Breast epithelium (tissue), 4 donors: ENCODE measurements at regions not wholly inside any gene's neighbourhood (a gene's known extent, or its start where the extent isn't known, plus 50 kb on each side); places are given as distances from the start of the nearest gene placed in this dataset.

Experiments
- DNase-seq, 2 donors: peaks; one replicate each; pipeline ENCODE4 v3.0.0-alpha.2; 2019; ENCODE audit warnings: low spot score in 2 of 2
- H3K27ac ChIP-seq, 2 donors: fragments of 200-600 bp; sonication (generic) in 1 of 2; one replicate each; pipeline ENCODE4 v1.5.1; 2016 to 2019; ENCODE audit warnings: mild to moderate bottlenecking in 1 of 2
- H3K27me3 ChIP-seq, 2 donors: fragments of 200-600 bp; sonication (generic) in 1 of 2; one replicate each; pipeline versions ENCODE4 v1.5.1 to v1.6.0; 2017 to 2019; ENCODE audit warnings: control low read depth in 1 of 2, mild to moderate bottlenecking in 1 of 2
- H3K36me3 ChIP-seq: fragments of 200-600 bp; one replicate; pipeline ENCODE4 v1.5.1; 2019
- H3K4me1 ChIP-seq, 2 donors: fragments of 200-600 bp; sonication (generic); one replicate each; pipeline ENCODE4 v1.5.1; 2016 to 2019; ENCODE audit warnings: control low read depth in 1 of 2
- H3K4me3 ChIP-seq, 3 donors: fragments of 200-600 bp; sonication (generic); 1 replicate in 2 of 3; 2 replicates in 1 of 3; pipeline ENCODE4 v1.5.1; 2016 to 2019; ENCODE audit warnings: mild to moderate bottlenecking in 3 of 3, moderate library complexity in 2 of 3
- H3K9me3 ChIP-seq, 2 donors: fragments of 200-600 bp; sonication (generic) in 1 of 2; one replicate each; pipeline ENCODE4 v1.5.1; 2016 to 2019; ENCODE audit warnings: control low read depth in 1 of 2
- CTCF ChIP-seq, 3 donors: fragments of 450-650 bp; IDR thresholded peaks; one replicate each; pipeline ENCODE4 v1.5.1; 2016 to 2017; ENCODE audit warnings: antibody characterized with exemption in 3 of 3, mild to moderate bottlenecking in 3 of 3, moderate library complexity in 3 of 3
- POLR2A ChIP-seq: fragments of 450-650 bp; IDR thresholded peaks from one replicate; pipeline ENCODE4 v1.6.1; 2016; ENCODE audit warnings: antibody characterized with exemption, mild to moderate bottlenecking, moderate library complexity
- POLR2AphosphoS5 ChIP-seq, 3 donors: sonication (generic); formaldehyde crosslinking; IDR thresholded peaks; one replicate each; pipeline ENCODE4 v1.6.1; 2017; ENCODE audit warnings: antibody characterized with exemption in 3 of 3
- intact Hi-C: fragments of 100-400 bp; cut with DNase I; formaldehyde crosslinking; loops from one replicate; pipeline ENCODE4 v1.15.1; 2023; ENCODE audit warnings: low total_unique reads

- no peak for TF ChIP-seq POLR2A
- no peak for TF ChIP-seq CTCF (IDR thresholded peaks at IDR 0.05)
- TF ChIP-seq POLR2AphosphoS5 (IDR thresholded peaks at IDR 0.05) = no peak
- Histone ChIP-seq H3K4me1 (no peaks in the 10 kb centered on the region), H3K4me3 (no peak overlapping the region), H3K27me3 (peaks cover 0 to 77% of the 10 kb centered on the region in 2 donors), H3K9me3 (no peaks in the 10 kb centered on the region), H3K36me3 (no peaks in the 10 kb centered on the region), H3K27ac (no peak overlapping the region)
- intact Hi-C loops = loop anchor here (2.0 kb wide), 1 partner anchor 20 kb away; no protein-coding TSS in a partner anchor
- no peak for DNase-seq
Measured at GRCh38 chrX:69216446-69216845, 51.2 kb upstream of the PJA1 start.

GRCh38 chrX:69215161-69215875 lies 50.1 kb upstream of the PJA1 start:
- no peaks in the 10 kb centered on the region for H3K9me3 ChIP-seq
- peaks cover 0 to 83% of the 10 kb centered on the region in 2 donors for H3K27me3 ChIP-seq
- TF ChIP-seq POLR2AphosphoS5 (IDR thresholded peaks at IDR 0.05) (no peak), POLR2A (no peak), CTCF (IDR thresholded peaks at IDR 0.05) (no peak)
- no peak for DNase-seq
- H3K4me3 ChIP-seq = no peak overlapping the region
- no peak overlapping the region for H3K27ac ChIP-seq
- H3K36me3 ChIP-seq = no peaks in the 10 kb centered on the region
- no peaks in the 10 kb centered on the region for H3K4me1 ChIP-seq
- intact Hi-C loops = no loop called here
